SK-N-MC (cell line): ENCODE measurements at regions not wholly inside any gene's neighbourhood (a gene's known extent, or its start where the extent isn't known, plus 50 kb on each side); places are given as distances from the start of the nearest gene placed in this dataset.

Source experiments
- EZH2 ChIP-seq: fragments of 200-600 bp; sonication (generic); IDR thresholded peaks from one replicate; pipeline ENCODE4 v1.6.1; 2017; ENCODE audit warnings: antibody characterized with exemption
- POLR2AphosphoS5 ChIP-seq: IDR thresholded peaks from 2 replicates; pipeline ENCODE4 v1.6.1; 2012; ENCODE audit warnings: mild to moderate bottlenecking, low read depth, low read length, borderline replicate concordance

DNA sequence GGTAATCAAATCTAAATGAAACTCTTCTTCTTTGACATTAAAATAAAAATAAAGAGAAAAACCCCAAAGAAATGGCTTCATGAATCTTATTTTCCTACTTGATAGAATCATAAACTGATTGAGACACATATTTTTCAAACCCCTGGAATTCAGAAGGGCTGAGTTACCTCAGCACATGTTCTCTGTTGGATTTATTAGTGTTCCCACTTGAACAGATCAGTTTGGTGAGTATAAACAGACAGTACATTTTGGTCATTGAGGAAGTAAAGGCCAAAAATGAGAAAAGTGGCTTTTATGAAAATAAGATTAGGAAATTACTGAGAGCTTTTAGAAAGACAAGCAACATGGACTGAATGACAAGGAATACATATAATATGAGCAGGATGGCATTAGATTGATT, 620.4 kb downstream of the ANKRD50 start:
- TF ChIP-seq POLR2AphosphoS5 (no peak), EZH2 (no peak)
